ENCODE measurements at regions not wholly inside any gene's neighbourhood (a gene's known extent, or its start where the extent isn't known, plus 50 kb on each side); places are given as distances from the start of the nearest gene placed in this dataset.

DNA sequence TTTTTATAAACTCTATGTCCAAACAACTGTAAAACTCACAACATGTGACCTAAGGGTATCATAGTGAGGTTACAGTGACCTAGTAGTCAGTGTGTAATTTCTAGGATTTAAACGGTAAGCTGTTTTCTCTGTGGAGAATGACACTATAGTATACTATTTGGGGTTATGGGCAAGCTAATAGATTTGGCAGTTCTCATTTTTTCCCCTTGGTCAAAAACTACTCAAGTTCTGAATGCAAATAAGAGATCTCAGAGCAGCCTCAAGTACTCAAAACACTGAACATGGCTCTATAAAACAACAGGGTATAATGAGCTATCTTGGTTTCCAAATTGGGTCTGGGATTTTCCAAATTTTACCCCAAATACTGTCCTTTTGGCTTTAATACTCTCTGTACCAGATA lies 88.5 kb upstream of the HMCN1 start:
- DNase-seq (ENCODE audit: low read depth): no peak

- DNase-seq (ENCODE audit: low read depth): no peak
These were observed 89.0 kb upstream of the HMCN1 start for GRCh38 chr1:185645162-185645640.

DNA sequence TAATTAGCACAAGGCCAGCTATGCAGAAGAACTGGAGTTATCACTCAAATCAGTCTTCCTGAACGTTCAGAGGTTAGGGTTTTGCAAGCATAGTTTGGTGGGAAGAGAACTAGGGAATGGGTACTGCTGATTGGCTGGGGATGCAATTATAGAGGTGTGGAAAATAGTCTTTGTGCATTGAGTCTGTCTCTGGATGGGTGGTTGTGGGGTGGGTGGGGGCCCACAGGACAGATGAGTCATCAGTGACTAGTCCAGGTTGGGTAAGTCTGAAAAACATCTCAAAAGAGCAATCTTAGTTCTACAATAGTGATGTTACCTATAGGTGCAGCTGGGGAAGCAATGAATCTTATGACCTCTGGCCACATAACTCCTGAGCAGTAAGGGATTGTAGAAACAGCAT lies 89.7 kb upstream of the HMCN1 start:
- DNase-seq (ENCODE audit: low read depth): no peak

GRCh38 chr1:185636848-185637247 lies 97.3 kb upstream of the HMCN1 start:
- DNase-seq (ENCODE audit: low read depth): no peak

GRCh38 chr1:185634704-185635103 lies 99.5 kb upstream of the HMCN1 start:
- DNase-seq (ENCODE audit: low read depth): no peak

- no peak for DNase-seq (ENCODE audit: low read depth)
These were observed 101.3 kb upstream of the HMCN1 start for GRCh38 chr1:185632659-185633423.

DNA sequence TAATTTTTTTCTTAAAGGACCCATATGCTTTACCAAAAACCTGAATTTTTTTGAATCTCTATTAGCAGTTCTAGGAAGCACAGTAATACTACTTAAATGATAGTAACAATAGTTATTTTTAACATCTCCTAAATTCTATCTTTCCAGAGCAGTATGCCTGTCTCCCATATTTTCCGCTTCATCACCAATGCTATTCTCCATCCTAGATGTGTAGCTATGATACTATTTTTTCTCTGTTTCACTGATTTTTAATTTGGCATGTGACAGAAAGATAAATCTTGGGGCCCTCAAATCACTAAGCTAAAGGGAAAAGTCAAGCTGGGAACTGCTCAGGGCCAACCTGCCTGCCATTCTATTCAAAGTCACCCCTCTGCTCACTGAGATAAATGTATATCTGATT lies 102.3 kb upstream of the HMCN1 start:
- no peak for DNase-seq (ENCODE audit: low read depth)

GRCh38 chr1:185627761-185628501 lies 106.3 kb upstream of the HMCN1 start:
- no peak for DNase-seq (ENCODE audit: low read depth)

- no peak for DNase-seq (ENCODE audit: low read depth)
These were observed 107.0 kb upstream of the HMCN1 start for GRCh38 chr1:185627171-185627570.

GRCh38 chr1:185626344-185626743 lies 107.8 kb upstream of the HMCN1 start:
- no peak for DNase-seq (ENCODE audit: low read depth)

- DNase-seq (ENCODE audit: low read depth): no peak
These were observed 123.2 kb upstream of the HMCN1 start for GRCh38 chr1:185610954-185611353.

DNA sequence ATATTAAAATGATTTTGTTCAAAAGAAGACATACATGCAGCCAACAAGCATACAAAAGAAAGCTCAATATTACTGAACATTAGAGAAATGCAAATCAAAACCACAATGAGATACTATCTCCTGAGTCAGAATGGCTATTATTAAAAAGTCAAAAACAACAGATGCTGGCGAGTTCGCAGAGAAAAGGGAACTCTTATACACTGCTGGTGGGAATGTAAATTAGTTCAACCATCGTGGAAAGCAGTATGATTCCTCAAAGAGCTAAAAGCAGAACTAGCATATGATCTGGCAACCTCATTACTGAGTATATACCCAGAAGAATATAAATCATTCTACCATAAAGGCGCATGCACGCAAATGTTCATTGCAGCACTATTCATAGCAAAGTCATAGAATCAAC lies 126.0 kb upstream of the HMCN1 start:
- no peak for DNase-seq (ENCODE audit: low read depth)

- no peak for DNase-seq (ENCODE audit: low read depth)
These were observed 131.0 kb upstream of the HMCN1 start for GRCh38 chr1:185603158-185603557.

DNA sequence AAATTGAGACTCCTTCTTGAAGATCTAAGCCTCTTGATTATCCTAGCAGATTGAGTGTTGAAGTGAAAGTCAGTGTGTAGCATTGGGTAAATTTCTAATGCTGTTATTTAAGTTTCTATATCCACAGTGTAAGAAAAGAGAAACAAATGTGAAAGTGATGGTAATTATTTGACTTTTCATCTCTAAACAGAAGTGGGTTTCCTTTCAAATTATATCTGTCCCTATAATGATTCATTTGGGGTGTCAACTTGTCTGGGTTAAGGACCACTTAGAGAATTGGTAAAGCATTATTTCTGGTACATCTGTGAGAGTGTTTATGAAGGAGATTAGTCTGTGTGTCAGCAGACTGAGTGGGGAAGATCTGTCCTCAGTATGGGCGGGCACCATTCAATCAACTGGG lies 133.0 kb upstream of the HMCN1 start:
- no peak for DNase-seq (ENCODE audit: low read depth)

GRCh38 chr1:185600641-185601040 lies 133.6 kb upstream of the HMCN1 start:
- no peak for DNase-seq (ENCODE audit: low read depth)

DNA sequence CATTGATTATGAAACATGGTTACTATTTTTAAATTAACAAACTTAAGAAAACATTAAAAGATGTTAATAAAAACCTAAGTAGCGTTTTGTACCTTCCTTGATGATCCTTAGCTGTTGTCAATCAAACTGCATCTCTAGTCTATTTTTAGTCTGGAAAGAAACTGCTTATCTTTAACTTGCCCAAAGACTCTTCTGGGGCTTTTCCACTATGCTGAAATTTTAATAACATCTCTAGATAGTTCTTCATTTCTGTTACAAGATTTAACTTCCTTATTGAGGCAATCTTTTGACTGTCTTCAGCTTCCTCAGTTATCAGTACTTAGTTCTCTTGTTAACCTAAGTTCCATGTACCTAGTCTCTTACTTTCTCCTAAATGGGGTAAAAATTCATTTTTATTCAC lies 135.9 kb upstream of the HMCN1 start:
- no peak for DNase-seq (ENCODE audit: low read depth)

DNA sequence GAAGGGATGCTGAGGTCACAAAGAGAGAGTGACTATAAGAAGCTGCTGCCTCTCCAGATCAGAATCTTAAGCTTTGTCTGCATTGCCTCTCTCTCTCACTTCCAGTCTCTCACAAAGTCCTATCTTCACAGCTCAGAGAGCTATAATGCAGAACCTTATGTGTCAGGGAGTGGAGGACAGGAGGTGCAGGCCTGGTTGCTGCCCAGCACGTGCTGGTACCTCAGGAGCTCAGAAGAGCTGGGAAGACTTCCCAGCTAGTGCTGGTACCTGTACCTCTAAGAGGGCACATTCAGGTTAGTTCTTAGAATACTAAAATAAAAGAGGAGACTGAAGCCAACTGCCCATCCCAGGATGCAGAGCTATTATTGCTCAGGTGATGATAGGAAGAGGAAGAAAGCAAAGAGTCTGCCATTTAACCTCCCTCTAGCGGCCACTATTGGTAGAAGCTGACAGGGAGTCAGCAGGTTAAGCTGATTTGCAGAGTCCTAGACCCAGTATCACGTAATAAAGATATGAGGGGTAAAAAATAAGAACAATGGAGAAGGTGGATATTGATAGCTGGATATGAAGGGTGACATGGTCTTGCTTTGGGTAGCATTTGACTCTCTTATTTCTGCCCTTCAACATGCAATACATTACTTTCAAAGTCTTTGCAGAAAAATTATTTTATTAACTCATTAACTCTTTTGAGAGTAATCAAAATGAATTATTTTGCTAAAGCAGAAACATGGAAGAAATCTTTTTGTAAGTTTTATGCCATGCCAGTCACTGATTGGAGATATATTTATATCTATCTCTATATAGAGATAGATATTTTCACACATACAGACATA lies 138.1 kb upstream of the HMCN1 start:
- peak; percentile 55 for DNase-seq (ENCODE audit: low read depth)

GRCh38 chr1:185594786-185595410 lies 139.3 kb upstream of the HMCN1 start:
- DNase-seq (ENCODE audit: low read depth): no peak

DNA sequence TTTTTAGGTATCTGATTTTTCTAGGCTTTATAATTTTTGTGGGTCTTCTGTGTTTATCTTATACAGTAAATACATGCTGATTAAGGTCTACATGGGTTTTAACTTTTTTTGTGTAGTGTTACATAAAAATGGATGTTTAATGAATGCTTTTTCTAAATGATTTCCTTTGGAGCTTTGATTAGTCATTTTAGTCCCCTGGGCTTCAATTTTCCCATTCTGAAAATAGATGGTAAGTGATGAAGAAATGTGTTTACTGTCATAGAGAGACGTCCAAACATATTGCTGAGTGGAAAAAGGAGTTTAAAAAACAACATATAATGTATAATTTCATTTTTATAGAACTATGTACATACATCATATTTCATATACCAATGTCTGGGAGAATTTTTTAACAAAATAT lies 140.9 kb upstream of the HMCN1 start:
- no peak for DNase-seq (ENCODE audit: low read depth)

- DNase-seq (ENCODE audit: low read depth): peak; percentile 24
These were observed 148.4 kb upstream of the HMCN1 start for GRCh38 chr1:185585770-185586169.

GRCh38 chr1:185581961-185582725 lies 152.0 kb upstream of the HMCN1 start:
- DNase-seq (ENCODE audit: low read depth): peak; percentile 19

Data from Daoy (cell line).